ENCODE measurements at regions not wholly inside any gene's neighbourhood (a gene's known extent, or its start where the extent isn't known, plus 50 kb on each side); places are given as distances from the start of the nearest gene placed in this dataset.

GRCh38 chr13:61664801-61665705, 249.4 kb upstream of the PCDH20 start (continued):
- TF ChIP-seq ZBTB40 (IDR thresholded peaks at IDR 0.05), result no peak
- TF ChIP-seq ZBTB40 (CRISPR knock-in tag; IDR thresholded peaks at IDR 0.05), result peak; percentile 33; the same call in 1 of the 2 replicates
- TF ChIP-seq, protein P1, sequence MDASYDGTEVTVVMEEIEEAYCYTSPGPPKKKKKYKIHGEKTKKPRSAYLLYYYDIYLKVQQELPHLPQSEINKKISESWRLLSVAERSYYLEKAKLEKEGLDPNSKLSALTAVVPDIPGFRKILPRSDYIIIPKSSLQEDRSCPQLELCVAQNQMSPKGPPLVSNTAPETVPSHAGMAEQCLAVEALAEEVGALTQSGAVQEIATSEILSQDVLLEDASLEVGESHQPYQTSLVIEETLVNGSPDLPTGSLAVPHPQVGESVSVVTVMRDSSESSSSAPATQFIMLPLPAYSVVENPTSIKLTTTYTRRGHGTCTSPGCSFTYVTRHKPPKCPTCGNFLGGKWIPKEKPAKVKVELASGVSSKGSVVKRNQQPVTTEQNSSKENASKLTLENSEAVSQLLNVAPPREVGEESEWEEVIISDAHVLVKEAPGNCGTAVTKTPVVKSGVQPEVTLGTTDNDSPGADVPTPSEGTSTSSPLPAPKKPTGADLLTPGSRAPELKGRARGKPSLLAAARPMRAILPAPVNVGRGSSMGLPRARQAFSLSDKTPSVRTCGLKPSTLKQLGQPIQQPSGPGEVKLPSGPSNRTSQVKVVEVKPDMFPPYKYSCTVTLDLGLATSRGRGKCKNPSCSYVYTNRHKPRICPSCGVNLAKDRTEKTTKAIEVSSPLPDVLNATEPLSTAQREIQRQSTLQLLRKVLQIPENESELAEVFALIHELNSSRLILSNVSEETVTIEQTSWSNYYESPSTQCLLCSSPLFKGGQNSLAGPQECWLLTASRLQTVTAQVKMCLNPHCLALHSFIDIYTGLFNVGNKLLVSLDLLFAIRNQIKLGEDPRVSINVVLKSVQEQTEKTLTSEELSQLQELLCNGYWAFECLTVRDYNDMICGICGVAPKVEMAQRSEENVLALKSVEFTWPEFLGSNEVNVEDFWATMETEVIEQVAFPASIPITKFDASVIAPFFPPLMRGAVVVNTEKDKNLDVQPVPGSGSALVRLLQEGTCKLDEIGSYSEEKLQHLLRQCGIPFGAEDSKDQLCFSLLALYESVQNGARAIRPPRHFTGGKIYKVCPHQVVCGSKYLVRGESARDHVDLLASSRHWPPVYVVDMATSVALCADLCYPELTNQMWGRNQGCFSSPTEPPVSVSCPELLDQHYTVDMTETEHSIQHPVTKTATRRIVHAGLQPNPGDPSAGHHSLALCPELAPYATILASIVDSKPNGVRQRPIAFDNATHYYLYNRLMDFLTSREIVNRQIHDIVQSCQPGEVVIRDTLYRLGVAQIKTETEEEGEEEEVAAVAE (CRISPR knock-in tag; IDR thresholded peaks at IDR 0.05; ENCODE audit: borderline replicate concordance), result peak; percentile 35; the same call in 1 of the 2 replicates
- TF ChIP-seq ZFX (CRISPR knock-in tag; IDR thresholded peaks at IDR 0.05; ENCODE audit: low read depth), result peak; percentile 38
- TF ChIP-seq PRMT3 (CRISPR knock-in tag; IDR thresholded peaks at IDR 0.05; ENCODE audit: borderline replicate concordance, low read depth), result 0 out of 2 replicates have a peak, but pooled peaks have one; percentile 2
- TF ChIP-seq TARDBP (CRISPR knock-in tag; IDR thresholded peaks at IDR 0.05), result peak; percentile 68; the same call in 1 of the 2 replicates
- TF ChIP-seq ZMAT5 (CRISPR knock-in tag; IDR thresholded peaks at IDR 0.05; ENCODE audit: borderline replicate concordance, low read depth), result no peak
- TF ChIP-seq SMAD3 (CRISPR knock-in tag; IDR thresholded peaks at IDR 0.05), result peak; percentile 80
- no peak for TF ChIP-seq USF2 (IDR thresholded peaks at IDR 0.05; ENCODE audit: low read depth, low read length)
- TF ChIP-seq USF2 (CRISPR knock-in tag; IDR thresholded peaks at IDR 0.05; ENCODE audit: borderline replicate concordance), result no peak
- TF ChIP-seq CEBPB (IDR thresholded peaks at IDR 0.05; ENCODE audit: borderline replicate concordance, low read depth, low read length), result peak; percentile 51; the same call in 1 of the 2 replicates
